ENCODE measurements at regions not wholly inside any gene's neighbourhood (a gene's known extent, or its start where the extent isn't known, plus 50 kb on each side); places are given as distances from the start of the nearest gene placed in this dataset.

- TF ChIP-seq POLR2A (IDR thresholded peaks at IDR 0.05; ENCODE audit: low read depth, low read length) (no peak), CTCF (conservative IDR thresholded peaks at IDR 0.05; ENCODE audit: low read depth, low read length) (no peak), CEBPB (IDR thresholded peaks at IDR 0.05; ENCODE audit: low read depth, low read length) (no peak), USF2 (IDR thresholded peaks at IDR 0.05; ENCODE audit: low read depth, low read length) (no peak), ELK1 (IDR thresholded peaks at IDR 0.05; ENCODE audit: borderline replicate concordance, low read depth, low read length) (no peak), RCOR1 (IDR thresholded peaks at IDR 0.05; ENCODE audit: insufficient replicate concordance, low read length) (no peak), CHD1 (IDR thresholded peaks at IDR 0.05; ENCODE audit: low read depth, low read length) (no peak), MXI1 (IDR thresholded peaks at IDR 0.05; ENCODE audit: borderline replicate concordance, low read depth, low read length) (no peak)
Measured at GRCh38 chr5:103340132-103340531, 81.6 kb downstream of the MACIR start.
